Lung (tissue), 11 donors: ENCODE measurements at regions not wholly inside any gene's neighbourhood (a gene's known extent, or its start where the extent isn't known, plus 50 kb on each side); places are given as distances from the start of the nearest gene placed in this dataset.

ENCODE experiments used
- ATAC-seq: fragments of 200-7000 bp; cut with Tn5 transposase; one replicate; pipeline ENCODE4 v1.9.1; 2020; ENCODE audit warnings: moderate number of reproducible peaks; ENCODE audit not compliant: insufficient read depth, low FRiP score
- DNase-seq, 3 donors: peaks; one replicate each; pipeline ENCODE4 v3.0.0-alpha.2; 2013 to 2017
- H3K27ac ChIP-seq, 2 donors: one replicate each; pipeline ENCODE4 v1.5.1; 2013; ENCODE audit warnings: mild to moderate bottlenecking in 2 of 2, moderate library complexity in 2 of 2, control low read depth in 1 of 2, inconsistent platforms in 1 of 2, low read depth in 1 of 2, low read length in 1 of 2
- H3K27me3 ChIP-seq, 3 donors: one replicate each; pipeline ENCODE4 v1.5.1; 2013; ENCODE audit warnings: low read length in 2 of 3; ENCODE audit not compliant: control insufficient read depth in 3 of 3, insufficient read depth in 3 of 3
- H3K36me3 ChIP-seq, 4 donors: one replicate each; pipeline ENCODE4 v1.5.1; 2013; ENCODE audit warnings: low read length in 4 of 4, mild to moderate bottlenecking in 1 of 4, moderate library complexity in 1 of 4; ENCODE audit not compliant: control insufficient read depth in 4 of 4, insufficient read depth in 4 of 4
- H3K4me1 ChIP-seq, 5 donors: one replicate each; pipeline ENCODE4 v1.5.1; 2013; ENCODE audit warnings: low read length in 5 of 5, mild to moderate bottlenecking in 2 of 5, moderate library complexity in 1 of 5; ENCODE audit not compliant: control insufficient read depth in 5 of 5, insufficient read depth in 5 of 5
- H3K4me3 ChIP-seq: one replicate; pipeline ENCODE4 v1.5.1; 2013; ENCODE audit warnings: mild to moderate bottlenecking, control low read depth, moderate library complexity
- H3K9ac ChIP-seq, 2 donors: one replicate each; pipeline ENCODE4 v1.5.1; 2013; ENCODE audit warnings: low read length in 2 of 2, control low read depth in 1 of 2; ENCODE audit not compliant: insufficient read depth in 1 of 2
- H3K9me3 ChIP-seq, 4 donors: one replicate each; pipeline ENCODE4 v1.5.1; 2013; ENCODE audit warnings: low read length in 3 of 4, mild to moderate bottlenecking in 1 of 4, moderate library complexity in 1 of 4; ENCODE audit not compliant: control insufficient read depth in 4 of 4, insufficient read depth in 3 of 4
- WGBS, 2 donors: extraction: QIAGEN DNeasy Blood & Tissue Kit; methylation state at CpG; one replicate each; pipeline ENCODE4 v1.1.7; 2013; 5-methylcytosine and 5-hydroxymethylcytosine counted together
- TF ChIP-seq, protein P1 (sequence below): IDR thresholded peaks from 2 replicates; pipeline ENCODE4 v1.5.1; 2012; ENCODE audit warnings: mild to moderate bottlenecking; ENCODE audit errors: control extremely low read depth, extremely low read depth
- donor health status: control.
- donor health status: control.
- donor health status: Bipolar disorder and iron deficiency.
- donor health status: healthy.
- donor health status: DM: yes; HTN: yes; CAD: no.

DNA sequence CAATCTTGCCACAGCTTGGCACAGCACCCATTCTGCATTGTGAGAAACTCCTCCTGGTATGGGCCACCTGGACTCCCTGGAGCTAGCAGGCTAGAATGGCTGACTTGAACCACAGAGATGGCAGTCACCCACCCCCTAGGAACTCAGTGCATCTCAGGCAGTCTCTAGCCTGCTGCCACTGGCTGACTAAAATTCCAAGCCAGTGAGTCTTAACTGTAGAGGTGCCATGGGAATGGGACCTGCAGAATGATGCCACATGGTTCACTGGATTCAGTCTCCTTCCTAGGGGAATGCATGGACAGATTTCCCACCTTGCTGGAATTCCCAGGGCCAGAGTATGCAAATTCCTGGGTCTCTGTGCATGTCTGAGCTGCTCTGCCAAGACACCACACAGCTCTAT lies 382.9 kb downstream of the MAN2A1 start:
- H3K27ac ChIP-seq, result no peak overlapping the region
- no peaks in the 10 kb centered on the region for H3K27me3 ChIP-seq
- H3K9ac ChIP-seq, result no peak overlapping the region
- peaks cover 2 to 17% (median 11%) of the 10 kb centered on the region in 4 donors for H3K9me3 ChIP-seq
- TF ChIP-seq, protein P1, sequence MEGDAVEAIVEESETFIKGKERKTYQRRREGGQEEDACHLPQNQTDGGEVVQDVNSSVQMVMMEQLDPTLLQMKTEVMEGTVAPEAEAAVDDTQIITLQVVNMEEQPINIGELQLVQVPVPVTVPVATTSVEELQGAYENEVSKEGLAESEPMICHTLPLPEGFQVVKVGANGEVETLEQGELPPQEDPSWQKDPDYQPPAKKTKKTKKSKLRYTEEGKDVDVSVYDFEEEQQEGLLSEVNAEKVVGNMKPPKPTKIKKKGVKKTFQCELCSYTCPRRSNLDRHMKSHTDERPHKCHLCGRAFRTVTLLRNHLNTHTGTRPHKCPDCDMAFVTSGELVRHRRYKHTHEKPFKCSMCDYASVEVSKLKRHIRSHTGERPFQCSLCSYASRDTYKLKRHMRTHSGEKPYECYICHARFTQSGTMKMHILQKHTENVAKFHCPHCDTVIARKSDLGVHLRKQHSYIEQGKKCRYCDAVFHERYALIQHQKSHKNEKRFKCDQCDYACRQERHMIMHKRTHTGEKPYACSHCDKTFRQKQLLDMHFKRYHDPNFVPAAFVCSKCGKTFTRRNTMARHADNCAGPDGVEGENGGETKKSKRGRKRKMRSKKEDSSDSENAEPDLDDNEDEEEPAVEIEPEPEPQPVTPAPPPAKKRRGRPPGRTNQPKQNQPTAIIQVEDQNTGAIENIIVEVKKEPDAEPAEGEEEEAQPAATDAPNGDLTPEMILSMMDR, result no peak
- H3K36me3 ChIP-seq, result no peaks in the 10 kb centered on the region
- ATAC-seq (no peak), DNase-seq (no peak)
- no peaks in the 10 kb centered on the region for H3K4me1 ChIP-seq
- no peak overlapping the region for H3K4me3 ChIP-seq

DNA sequence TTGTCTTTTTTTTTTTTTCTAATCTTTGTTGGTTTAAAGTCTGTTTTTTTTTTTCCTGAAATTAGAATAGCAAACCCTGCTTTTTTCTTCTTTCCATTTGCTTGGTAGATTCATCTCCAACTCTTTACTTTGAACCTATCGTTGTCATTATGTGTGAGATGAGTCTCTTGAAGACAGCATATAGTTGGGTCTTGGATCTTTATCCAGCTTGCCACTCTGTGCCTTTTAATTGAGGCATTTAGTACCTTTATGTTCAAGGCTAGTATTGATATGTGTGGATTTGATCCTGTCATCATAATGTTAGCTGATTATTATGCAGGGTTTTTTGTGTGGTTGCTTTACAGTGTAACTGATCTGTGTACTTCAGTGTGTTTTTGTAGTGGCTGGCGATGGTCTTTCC lies 383.8 kb downstream of the MAN2A1 start:
- no peak overlapping the region for H3K9ac ChIP-seq
- H3K9me3 ChIP-seq, result peaks cover 2 to 15% (median 11%) of the 10 kb centered on the region in 4 donors
- H3K27ac ChIP-seq, result no peak overlapping the region
- no peaks in the 10 kb centered on the region for H3K36me3 ChIP-seq
- H3K27me3 ChIP-seq, result no peaks in the 10 kb centered on the region
- WGBS, 2 donors, result 47 to 73% methylated on average over 2 of the region's 2 CpGs
- H3K4me1 ChIP-seq, result no peaks in the 10 kb centered on the region
- H3K4me3 ChIP-seq, result no peak overlapping the region
- ATAC-seq (no peak), DNase-seq (no peak)
- TF ChIP-seq, protein P1, result no peak

DNA sequence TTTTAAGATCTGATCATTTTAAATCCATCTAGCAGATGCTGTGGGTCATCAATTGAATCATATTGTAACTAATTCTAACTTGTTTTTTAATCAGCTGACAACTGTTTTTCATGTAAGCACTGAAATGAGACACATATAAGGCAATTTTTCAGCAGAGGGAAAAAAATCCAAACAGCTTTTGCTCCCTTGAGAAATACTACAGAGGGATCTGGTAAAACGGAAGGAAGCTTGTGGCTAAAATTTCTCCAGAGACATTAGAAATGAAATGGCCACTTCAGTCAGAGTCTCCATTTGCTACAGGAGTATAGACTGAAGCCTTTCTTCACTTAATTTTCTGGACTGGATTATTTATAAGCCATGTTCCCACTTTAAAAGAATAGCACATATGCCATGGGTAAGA lies 385.9 kb downstream of the MAN2A1 start:
- no peak for DNase-seq
- WGBS, 2 donors, result 83 to 87% methylated on average over 1 of the region's 1 CpG
- no peak for ATAC-seq
- Histone ChIP-seq H3K9ac (no peak overlapping the region), H3K4me1 (no peaks in the 10 kb centered on the region), H3K9me3 (peaks cover 5 to 12% (median 8%) of the 10 kb centered on the region in 4 donors), H3K27me3 (no peaks in the 10 kb centered on the region), H3K27ac (no peak overlapping the region), H3K4me3 (no peak overlapping the region), H3K36me3 (no peaks in the 10 kb centered on the region)
- TF ChIP-seq, protein P1, result no peak

DNA sequence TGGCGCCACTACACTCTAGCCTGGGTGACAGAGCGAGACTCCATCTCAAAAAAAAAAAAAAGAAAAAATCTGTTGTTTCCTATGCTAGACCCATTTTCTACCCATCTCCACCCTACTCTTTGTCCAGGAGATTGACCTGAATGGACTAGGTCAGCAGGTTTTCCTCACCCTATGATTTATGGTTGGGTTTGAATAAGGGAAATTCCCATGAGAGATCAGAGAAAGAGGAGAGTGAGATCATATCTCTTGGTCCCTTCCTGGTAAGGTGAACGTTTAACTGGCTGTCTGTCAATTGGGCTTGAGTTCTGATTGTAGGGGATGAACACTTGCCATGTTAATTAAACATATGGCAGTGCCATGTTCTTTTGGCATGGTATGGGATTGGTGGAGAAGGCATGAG lies 387.4 kb downstream of the MAN2A1 start:
- no peaks in the 10 kb centered on the region for H3K36me3 ChIP-seq
- WGBS, 2 donors, result 76 to 82% methylated on average over 3 of the region's 3 CpGs
- no peaks in the 10 kb centered on the region for H3K27me3 ChIP-seq
- H3K27ac ChIP-seq, result no peak overlapping the region
- no peak overlapping the region for H3K9ac ChIP-seq
- H3K4me1 ChIP-seq, result no peaks in the 10 kb centered on the region
- TF ChIP-seq, protein P1, result no peak
- ATAC-seq, result no peak
- peaks cover 5 to 10% (median 8%) of the 10 kb centered on the region in 4 donors for H3K9me3 ChIP-seq
- no peak for DNase-seq
- H3K4me3 ChIP-seq, result no peak overlapping the region
